Upper lobe of right lung (tissue), 1 donor: ENCODE measurements at regions not wholly inside any gene's neighbourhood (a gene's known extent, or its start where the extent isn't known, plus 50 kb on each side); places are given as distances from the start of the nearest gene placed in this dataset.

ENCODE experiments used
- ATAC-seq: fragments of 200-7000 bp; cut with Tn5 transposase; one replicate; pipeline ENCODE4 v1.9.1; 2020; ENCODE audit warnings: mild to moderate bottlenecking, moderate library complexity
- DNase-seq: peaks from one replicate; pipeline ENCODE4 v3.0.0-alpha.2; 2020
- H3K27ac ChIP-seq: fragments of 200-600 bp; one replicate; pipeline ENCODE4 v1.8.0; 2022
- H3K27me3 ChIP-seq: fragments of 200-600 bp; one replicate; pipeline ENCODE4 v1.8.0; 2022; ENCODE audit warnings: mild to moderate bottlenecking
- H3K36me3 ChIP-seq: fragments of 200-600 bp; one replicate; pipeline ENCODE4 v1.8.0; 2022
- H3K4me1 ChIP-seq: fragments of 200-600 bp; one replicate; pipeline ENCODE4 v1.8.0; 2022
- H3K4me3 ChIP-seq: fragments of 200-600 bp; one replicate; pipeline ENCODE4 v1.8.0; 2022; ENCODE audit warnings: mild to moderate bottlenecking
- H3K9me3 ChIP-seq: fragments of 200-600 bp; one replicate; pipeline ENCODE4 v1.8.0; 2022
- CTCF ChIP-seq: fragments of 200-600 bp; IDR thresholded peaks from one replicate; pipeline ENCODE4 v1.8.0; 2022; ENCODE audit warnings: antibody characterized with exemption
- intact Hi-C: fragments of 100-400 bp; cut with DNase I; formaldehyde crosslinking; loops from one replicate; pipeline ENCODE4 v1.11.0; 2022
- donor health status: DM: no; HTN: yes; CAD: no; lungs with severe emphysema.

- Histone ChIP-seq H3K9me3 (no peaks in the 10 kb centered on the region), H3K4me1 (peaks cover 33% of the 10 kb centered on the region), H3K4me3 (peak overlapping the region; percentile 40), H3K36me3 (no peaks in the 10 kb centered on the region), H3K27ac (peak overlapping the region; percentile 71), H3K27me3 (no peaks in the 10 kb centered on the region)
- no peak for DNase-seq
- intact Hi-C loops, result loop anchor here (5.0 kb wide), 1 partner anchor 140 kb away; no protein-coding TSS in a partner anchor
- TF ChIP-seq CTCF, result no peak
- peak; percentile 46 for ATAC-seq
These were observed 170.8 kb upstream of the HABP2 start for GRCh38 chr10:113381981-113382509.

- Histone ChIP-seq H3K4me3 (peak overlapping the region; percentile 40), H3K9me3 (no peaks in the 10 kb centered on the region), H3K4me1 (peaks cover 33% of the 10 kb centered on the region), H3K27ac (peak overlapping the region; percentile 71), H3K27me3 (no peaks in the 10 kb centered on the region), H3K36me3 (no peaks in the 10 kb centered on the region)
- ATAC-seq (no peak), DNase-seq (no peak)
- no peak for TF ChIP-seq CTCF
- intact Hi-C loops, result loop anchor here (5.0 kb wide), 1 partner anchor 140 kb away; no protein-coding TSS in a partner anchor
These were observed 170.2 kb upstream of the HABP2 start for GRCh38 chr10:113382691-113383090.

GRCh38 chr10:113384181-113384580, 168.7 kb upstream of the HABP2 start:
- intact Hi-C loops, result loop anchor here (5.0 kb wide), 1 partner anchor 138 kb away; no protein-coding TSS in a partner anchor
- H3K27ac ChIP-seq, result no peak overlapping the region
- no peaks in the 10 kb centered on the region for H3K9me3 ChIP-seq
- ATAC-seq (no peak), DNase-seq (no peak)
- H3K4me1 ChIP-seq, result peaks cover 33% of the 10 kb centered on the region
- no peaks in the 10 kb centered on the region for H3K27me3 ChIP-seq
- no peaks in the 10 kb centered on the region for H3K36me3 ChIP-seq
- no peak for TF ChIP-seq CTCF
- H3K4me3 ChIP-seq, result no peak overlapping the region

GRCh38 chr10:113385021-113385999, 167.5 kb upstream of the HABP2 start:
- no peaks in the 10 kb centered on the region for H3K36me3 ChIP-seq
- intact Hi-C loops, result no loop called here
- H3K27ac ChIP-seq, result peak overlapping the region; percentile 20
- ATAC-seq (peak; percentile 98), DNase-seq (peak; percentile 80)
- H3K9me3 ChIP-seq, result no peaks in the 10 kb centered on the region
- H3K27me3 ChIP-seq, result no peaks in the 10 kb centered on the region
- peak; percentile 88 for TF ChIP-seq CTCF
- peaks cover 33% of the 10 kb centered on the region for H3K4me1 ChIP-seq
- no peak overlapping the region for H3K4me3 ChIP-seq

GRCh38 chr10:113386005-113386404, 166.8 kb upstream of the HABP2 start:
- H3K27ac ChIP-seq, result no peak overlapping the region
- no peak overlapping the region for H3K4me3 ChIP-seq
- H3K36me3 ChIP-seq, result no peaks in the 10 kb centered on the region
- H3K27me3 ChIP-seq, result no peaks in the 10 kb centered on the region
- H3K4me1 ChIP-seq, result peaks cover 33% of the 10 kb centered on the region
- no peaks in the 10 kb centered on the region for H3K9me3 ChIP-seq
- ATAC-seq (no peak), DNase-seq (no peak)
- no peak for TF ChIP-seq CTCF
- intact Hi-C loops, result no loop called here
